ENCODE measurements at regions not wholly inside any gene's neighbourhood (a gene's known extent, or its start where the extent isn't known, plus 50 kb on each side); places are given as distances from the start of the nearest gene placed in this dataset.

- peak; percentile 45 for DNase-seq
These were observed 291.5 kb downstream of the ZSWIM6 start for GRCh38 chr5:61623401-61624069.

GRCh38 chr5:61624553-61625136 lies 292.6 kb downstream of the ZSWIM6 start:
- no peak for DNase-seq

- peak; percentile 12 for DNase-seq
These were observed 293.1 kb downstream of the ZSWIM6 start for GRCh38 chr5:61625137-61625561.

GRCh38 chr5:61625681-61626621 lies 293.9 kb downstream of the ZSWIM6 start:
- peak; percentile 80 for DNase-seq

GRCh38 chr5:61626639-61627282 lies 294.7 kb downstream of the ZSWIM6 start:
- peak; percentile 39 for DNase-seq

- DNase-seq = no peak
These were observed 295.5 kb downstream of the ZSWIM6 start for GRCh38 chr5:61627531-61627930.

GRCh38 chr5:61630908-61631307 lies 298.9 kb downstream of the ZSWIM6 start:
- DNase-seq = no peak

- no peak for DNase-seq
These were observed 299.4 kb downstream of the ZSWIM6 start for GRCh38 chr5:61631438-61631941.

GRCh38 chr5:61632064-61632463 lies 300.0 kb downstream of the ZSWIM6 start:
- no peak for DNase-seq

GRCh38 chr5:61635271-61635670 lies 303.2 kb downstream of the ZSWIM6 start:
- no peak for DNase-seq

GRCh38 chr5:61637566-61637965 lies 305.5 kb downstream of the ZSWIM6 start:
- no peak for DNase-seq

GRCh38 chr5:61638476-61638875 lies 306.4 kb downstream of the ZSWIM6 start:
- no peak for DNase-seq

- no peak for DNase-seq
These were observed 308.3 kb downstream of the ZSWIM6 start for GRCh38 chr5:61640179-61641021.

- no peak for DNase-seq
These were observed 309.9 kb downstream of the ZSWIM6 start for GRCh38 chr5:61641748-61642565.

- DNase-seq = no peak
These were observed 315.6 kb downstream of the ZSWIM6 start for GRCh38 chr5:61647672-61648071.

GRCh38 chr5:61649231-61649630 lies 317.2 kb downstream of the ZSWIM6 start:
- DNase-seq = no peak

- no peak for DNase-seq
These were observed 317.9 kb downstream of the ZSWIM6 start for GRCh38 chr5:61649971-61650370.

GRCh38 chr5:61650661-61651060 lies 318.6 kb downstream of the ZSWIM6 start:
- DNase-seq = no peak

- DNase-seq = no peak
These were observed 319.1 kb downstream of the ZSWIM6 start for GRCh38 chr5:61651195-61651594.

- DNase-seq = no peak
These were observed 320.9 kb downstream of the ZSWIM6 start for GRCh38 chr5:61652916-61653315.

All from hematopoietic multipotent progenitor cell treated with erythropoietin and hydrocortisone succinate and interleukin-3 and kit ligand, for 4 days (in vitro differentiated cells).